Activated T-helper 1 cell treated with anti-CD3 and anti-CD28 coated beads, Interleukin-2, amount 50 U/mL, for 16 hours (primary cell): ENCODE measurements at regions not wholly inside any gene's neighbourhood (a gene's known extent, or its start where the extent isn't known, plus 50 kb on each side); places are given as distances from the start of the nearest gene placed in this dataset.

Source experiments
- DNase-seq, 2 donors: peaks; one replicate each; pipeline ENCODE4 v3.0.0-alpha.2; 2020; ENCODE audit warnings: low read depth in 1 of 2, low spot score in 1 of 2

- no peak for DNase-seq
Observed at GRCh38 chr12:124687917-124688316, 120.5 kb upstream of the NCOR2 start.

- no peak for DNase-seq
Observed at GRCh38 chr12:124687174-124687902, 119.9 kb upstream of the NCOR2 start.

DNA sequence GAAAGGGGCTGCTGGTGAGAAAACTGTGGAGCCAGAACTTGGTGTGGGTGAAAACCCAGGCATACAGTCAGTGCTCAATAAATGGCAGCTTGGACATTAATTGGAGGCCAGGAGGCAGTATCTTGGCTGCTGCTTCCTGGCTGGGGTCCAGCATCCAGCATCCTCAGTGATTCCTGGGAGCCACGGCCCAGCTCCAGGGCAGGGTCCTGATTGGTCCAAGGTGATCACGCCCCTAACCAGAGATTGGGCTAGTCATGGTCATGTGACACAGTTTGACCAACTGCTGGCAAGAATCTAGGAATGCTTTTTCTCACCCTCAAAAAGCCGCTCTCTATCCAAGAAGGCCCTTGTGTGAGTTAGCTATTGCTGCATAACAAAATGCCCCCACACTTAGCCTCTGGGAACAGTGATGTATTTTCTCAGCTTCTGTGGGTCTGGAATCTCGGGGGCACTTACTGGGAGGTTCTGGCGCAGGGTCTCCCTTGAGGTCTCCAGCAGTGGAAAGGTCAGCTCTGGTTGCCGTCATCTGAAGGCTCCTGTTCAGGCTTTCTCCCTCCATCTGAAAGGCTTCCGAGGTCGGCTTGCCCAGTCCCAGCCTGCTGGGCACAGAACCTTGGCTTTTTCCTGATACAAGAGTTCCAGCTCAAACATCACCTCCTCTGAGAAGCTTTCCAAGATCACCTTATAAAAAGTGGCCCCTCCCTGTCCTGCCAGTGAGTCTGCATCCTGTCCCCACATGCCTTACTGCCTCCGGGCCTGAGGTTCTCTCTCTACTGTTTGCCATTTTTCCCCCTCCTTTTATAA lies 119.2 kb upstream of the NCOR2 start:
- no peak for DNase-seq

DNA sequence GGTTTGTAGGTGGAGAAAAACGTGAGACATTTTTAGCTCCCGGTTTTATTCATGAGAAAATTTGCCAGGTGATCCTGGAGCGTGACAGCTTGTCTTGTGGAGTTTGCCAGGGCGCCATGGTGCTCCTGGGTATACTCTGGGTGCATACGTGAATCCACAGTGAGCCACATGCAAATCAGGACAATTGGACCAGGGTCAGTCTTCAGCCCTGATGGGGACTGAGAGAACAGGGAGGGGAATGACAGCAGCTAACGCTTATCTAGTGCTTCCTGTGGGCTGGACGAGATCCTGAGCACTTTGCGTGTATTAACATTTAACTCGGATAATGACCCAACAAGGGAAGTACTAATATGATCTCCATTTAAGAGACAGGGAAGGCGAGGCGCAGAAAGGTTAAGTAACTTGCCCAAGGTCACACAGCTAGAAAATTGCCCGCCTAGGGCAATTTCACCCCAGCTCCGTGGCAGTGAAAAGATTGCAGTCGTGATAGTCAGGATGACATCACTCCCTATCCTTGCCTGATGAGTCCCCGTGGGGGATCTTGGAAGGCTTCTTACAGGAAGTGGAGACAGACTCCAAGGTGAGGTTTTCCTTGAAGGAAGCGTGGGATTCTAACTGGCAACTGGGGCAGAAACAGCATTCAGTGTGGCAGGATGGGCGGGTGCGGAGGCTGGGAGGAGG lies 118.4 kb upstream of the NCOR2 start:
- DNase-seq: no peak

DNA sequence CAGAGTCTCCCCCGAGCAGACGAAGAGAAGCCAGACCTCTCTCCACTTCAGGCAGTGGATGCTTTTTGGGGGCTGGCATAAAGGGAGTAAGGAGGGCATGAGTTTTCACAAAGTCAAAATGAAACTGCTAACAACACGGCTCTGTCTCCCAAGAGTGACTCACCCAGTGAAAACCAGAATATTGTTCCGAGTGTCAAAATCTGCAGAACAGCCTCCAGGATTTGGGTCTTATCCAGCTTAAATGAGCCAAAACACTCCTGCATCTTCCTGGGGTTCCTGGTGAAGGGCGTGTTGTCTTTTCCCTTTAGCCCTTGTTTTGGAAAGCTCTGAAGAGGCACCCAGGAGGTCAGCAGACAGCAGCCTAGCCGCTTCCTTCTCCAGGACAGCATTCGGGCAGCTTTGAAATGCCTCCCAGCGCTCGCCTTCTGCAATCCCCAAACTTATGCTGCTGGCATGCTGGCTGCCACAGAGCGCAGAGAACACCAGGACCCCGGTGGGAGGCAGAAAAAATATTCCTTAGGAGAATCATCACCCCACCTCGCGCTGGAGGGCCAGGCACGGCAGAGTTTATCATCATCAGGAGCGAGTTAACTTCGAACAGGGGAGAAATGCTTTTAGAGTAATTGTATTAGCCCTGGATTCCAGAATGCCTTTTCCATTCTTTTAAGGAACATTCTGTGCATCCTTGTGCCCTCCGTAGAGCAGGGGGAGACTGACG lies 117.7 kb upstream of the NCOR2 start:
- DNase-seq: no peak

DNA sequence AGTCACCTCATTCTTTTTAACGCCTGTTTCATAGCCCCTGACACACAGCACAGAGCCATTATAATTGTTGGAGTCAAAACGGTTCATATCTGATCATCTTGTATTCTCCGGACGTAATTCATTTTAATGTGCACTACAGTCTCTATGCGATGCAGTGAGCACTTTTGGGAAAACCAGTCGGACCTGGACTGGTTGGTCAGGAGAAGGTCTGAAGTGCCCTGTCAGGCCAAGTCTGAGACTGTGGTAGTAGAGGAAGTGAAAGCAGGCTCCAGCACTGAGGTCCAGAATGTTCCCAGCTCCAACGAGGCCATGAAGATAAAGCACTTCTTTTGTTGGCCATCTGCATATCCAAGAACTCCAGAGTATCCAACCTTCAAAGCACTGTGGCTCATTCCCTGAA lies 117.1 kb upstream of the NCOR2 start:
- no peak for DNase-seq

DNA sequence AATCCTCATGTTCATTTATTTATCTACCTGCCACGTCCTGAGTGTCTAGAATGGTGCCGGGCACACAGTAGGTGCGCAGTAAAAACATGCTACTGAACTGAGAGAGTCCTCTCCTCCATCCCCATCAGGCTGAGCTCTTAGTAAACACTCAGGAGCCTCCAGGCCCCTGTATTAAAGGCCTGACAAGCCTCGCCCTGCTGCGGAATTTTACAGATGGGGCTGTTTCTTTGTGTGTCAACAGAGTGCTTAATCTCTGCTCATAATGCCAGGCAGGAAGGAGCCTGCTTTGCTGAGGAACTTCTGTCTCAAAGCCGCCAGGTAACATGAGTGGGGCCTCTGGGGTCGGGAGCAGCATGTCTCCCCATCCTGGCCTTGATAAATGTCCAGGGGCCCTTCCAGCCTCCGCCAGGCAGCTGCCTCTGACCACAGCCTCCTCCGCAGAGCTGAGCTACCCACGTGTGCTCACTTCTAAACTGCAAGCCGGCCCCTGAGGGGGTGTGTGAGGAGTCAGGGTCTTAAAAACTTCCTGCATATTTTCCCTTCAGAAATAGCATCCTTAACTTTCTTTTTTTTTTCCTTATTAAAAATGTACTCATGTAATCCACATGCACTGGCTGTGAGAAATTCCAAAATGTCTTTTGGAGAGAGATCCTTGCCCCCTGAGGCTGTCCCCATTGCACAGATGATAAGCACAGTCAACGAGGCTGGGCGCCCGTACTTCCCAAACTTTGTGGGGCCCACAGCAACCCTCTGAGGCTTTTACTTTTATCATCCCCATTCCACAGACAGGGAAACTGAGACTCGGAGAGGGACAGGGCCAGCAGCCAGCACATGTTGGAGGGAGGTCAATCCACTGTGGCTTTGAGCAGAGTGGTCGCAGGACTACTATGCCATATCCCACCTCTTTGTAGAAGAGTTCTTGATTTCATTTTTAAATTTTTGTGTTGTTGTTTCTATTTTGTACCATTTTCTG lies 116.0 kb upstream of the NCOR2 start:
- no peak for DNase-seq

DNA sequence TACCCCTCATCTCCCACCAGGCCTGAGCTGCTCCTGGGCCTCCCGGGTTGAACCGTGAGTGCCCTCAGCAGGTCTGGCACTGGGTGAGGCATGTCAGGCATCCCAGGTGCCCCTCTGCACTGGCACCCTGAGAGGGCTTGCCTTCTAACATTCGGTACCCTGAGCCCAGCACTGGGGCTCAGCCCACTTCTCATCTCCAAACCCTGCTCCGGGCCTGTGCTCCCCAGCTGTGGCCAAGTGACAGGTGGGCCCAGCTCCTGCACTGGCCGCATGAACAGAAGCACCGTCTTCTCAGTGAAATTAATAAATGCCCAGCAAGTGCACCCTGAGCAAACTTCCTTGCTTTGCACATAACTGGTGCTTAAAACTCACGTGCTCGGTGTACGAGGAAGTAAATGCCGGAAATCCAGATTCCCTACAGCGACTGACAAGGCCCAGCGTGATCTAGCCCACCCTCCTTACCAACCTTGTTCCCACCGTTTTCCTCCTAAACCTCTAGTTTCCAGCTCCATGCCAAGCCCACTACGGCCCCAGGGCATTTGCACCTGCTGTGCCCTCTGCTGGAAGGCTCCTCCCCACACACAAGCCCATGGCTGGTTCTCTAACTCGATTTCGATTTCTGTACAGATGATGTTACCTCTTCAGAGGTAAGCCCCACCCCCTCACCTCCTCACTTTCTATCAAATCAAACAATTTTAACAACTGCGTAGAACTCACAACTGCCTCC lies 115.2 kb upstream of the NCOR2 start:
- DNase-seq: no peak

DNA sequence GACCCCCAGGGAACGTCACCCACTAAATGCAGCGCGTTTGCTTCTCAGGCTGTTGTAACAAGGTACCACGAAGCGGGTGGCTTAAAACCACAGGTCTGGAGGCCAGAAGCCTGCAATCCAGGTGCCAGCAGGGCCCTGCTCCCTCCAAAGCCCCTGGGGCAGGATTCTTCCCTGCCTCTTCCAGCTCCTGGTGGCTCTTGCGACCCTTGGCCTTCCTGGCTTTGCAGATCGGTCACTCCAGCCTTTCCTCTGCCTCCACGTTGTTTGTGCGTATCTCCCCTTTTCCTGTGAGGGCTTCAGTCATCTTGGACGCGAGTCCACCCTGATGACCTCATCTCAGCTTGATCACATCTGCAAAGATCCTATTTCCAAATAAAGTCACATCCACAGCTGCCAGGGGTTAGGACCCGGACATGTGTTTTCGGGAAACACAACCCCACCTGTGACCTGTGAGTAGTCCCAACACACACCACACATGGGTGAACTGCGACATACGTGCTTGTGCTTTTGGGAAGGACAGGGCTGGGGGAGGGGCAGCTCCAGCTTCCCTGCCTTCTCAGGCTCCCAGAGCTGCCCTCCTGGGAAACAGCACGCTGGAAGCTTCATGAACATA lies 114.5 kb upstream of the NCOR2 start:
- DNase-seq: no peak

DNA sequence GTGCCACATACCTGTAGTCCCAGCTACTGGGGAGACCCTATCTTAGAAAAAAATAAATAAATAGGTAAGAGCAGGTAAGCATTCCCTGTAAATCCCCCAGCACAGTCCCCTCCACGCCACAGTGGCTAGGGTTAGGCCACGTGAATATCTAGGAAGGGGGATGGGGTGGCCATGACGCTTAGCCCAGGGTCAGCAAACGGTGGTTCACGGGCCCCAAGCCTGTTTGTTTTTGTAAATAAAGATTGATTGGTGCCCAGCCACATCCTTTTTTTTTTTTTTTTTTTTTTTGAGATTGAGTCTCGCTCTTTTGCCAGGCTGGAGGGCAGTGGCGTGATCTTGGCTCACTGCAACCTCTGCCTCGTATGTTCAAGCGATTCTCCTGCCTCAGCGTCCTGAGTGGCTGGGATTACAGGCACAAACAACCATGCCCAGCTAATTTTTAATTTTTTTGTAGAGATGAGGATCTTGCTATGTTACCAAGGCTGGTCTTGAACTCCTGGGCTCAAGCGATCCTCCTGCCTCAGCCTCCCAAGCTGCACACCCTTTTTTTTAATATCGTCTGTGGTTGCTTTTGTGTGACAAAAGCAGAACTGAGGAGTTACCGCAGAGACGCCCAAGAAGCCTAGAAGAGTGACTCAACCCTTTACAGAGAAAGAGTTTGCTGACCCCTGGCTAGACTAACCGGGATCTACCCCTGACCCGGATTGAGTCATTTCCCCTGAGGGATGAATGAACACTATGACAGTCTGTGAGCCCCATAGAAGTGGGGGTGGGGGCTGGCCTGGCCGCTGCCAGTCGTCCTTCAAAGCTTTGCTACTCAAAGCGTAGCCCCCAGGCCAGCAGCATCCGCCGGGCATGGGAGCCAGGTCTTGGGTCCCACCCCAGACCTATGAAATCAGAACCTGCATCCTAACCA lies 113.7 kb upstream of the NCOR2 start:
- DNase-seq: no peak

DNA sequence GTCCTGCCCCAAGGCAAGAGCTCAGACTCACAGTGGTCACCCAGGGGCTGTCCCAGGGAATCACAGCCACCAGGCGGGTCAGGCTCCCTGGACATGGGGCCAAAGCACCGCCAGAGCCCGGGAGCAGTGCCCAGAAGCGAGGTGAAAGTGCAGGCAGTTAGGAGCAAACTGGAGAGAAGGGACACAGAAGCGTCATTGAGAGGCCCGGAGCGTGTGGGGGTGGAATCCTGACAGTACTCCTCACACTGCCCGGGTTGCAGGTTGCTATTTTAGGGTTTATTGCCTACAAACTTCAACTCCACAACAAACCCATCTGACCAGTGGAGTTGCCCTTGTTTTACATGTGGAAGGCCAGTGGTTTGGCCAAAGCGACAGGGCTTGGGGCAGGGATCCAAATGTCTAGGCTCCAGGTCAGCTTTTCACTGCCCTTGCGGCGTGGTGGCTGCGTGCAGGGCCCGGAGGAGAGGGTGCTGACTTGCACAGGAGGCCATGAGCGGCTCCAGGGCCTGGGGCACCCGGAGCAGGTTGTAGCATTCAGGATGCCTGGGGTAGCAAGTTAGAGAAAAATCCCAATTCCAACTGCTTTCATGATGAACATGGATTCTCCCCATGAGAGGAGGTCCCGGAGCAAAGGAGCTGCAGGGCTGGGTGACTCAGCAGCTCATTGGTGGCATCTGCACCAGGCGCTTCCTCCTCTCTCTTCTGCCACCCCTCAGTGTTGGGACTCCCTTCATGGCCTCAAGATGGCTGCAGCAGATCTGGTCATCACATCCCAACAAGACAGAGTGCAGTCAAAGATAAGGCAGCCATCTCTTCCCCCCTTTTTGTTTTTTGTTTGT lies 112.3 kb upstream of the NCOR2 start:
- no peak for DNase-seq

DNA sequence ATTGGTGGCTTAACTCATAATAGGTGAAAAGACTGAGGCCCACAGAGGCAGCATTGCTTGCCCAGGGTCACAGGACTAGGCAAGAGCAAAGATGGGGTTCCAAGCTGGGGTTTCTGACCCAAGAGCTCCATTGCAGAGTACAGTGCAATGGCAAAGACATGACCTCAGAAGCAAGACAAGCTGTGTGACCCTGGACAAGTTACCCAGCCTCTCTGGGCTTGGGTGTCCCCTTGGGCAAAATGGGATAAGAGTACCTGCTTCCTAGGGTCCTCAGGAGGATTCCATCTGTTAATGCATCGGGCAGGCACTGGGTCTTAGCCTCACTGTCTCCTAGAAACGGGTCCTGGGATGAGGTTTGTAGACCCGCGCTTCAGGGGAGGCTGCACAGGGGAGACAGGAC lies 111.6 kb upstream of the NCOR2 start:
- no peak for DNase-seq

GRCh38 chr12:124678421-124678893 lies 111.0 kb upstream of the NCOR2 start:
- no peak for DNase-seq

DNA sequence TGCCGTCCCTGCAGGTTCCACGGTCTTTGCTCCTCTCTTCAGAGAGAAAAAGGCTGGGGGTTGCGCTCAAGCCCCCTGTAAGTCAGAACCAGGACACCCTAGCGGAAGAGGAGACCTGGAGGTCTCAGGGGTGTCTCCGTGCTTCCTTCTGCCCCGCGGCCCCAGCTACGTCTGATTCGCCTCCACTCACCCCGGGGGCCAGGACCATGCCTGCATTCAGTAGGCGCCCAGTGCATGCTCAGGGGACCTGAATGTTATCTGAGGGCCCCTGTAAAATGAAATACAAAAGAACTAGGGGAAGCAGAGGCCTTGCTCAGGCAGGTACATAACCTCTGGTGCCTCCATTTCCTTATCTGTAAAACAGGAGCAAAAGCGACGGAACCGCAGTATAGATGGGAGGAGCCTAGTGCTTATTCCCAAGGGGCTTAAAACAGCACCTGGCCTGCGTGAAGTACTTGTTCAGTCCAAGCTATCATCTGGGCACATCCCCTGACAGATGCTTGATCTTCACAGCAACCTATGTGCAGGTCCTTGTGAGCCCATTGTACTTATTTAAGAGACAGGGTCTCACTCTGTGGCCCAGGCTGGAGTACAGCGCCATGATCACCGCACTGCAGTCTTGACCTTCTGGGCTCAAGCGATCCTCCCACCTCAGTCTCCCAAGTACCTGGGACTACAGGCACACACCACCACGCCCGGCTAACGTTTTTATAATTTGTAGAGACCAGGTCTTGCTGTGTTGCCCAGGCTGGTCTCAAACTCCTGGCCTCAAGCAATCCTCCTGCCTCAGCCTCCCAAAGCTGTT lies 110.3 kb upstream of the NCOR2 start:
- DNase-seq: no peak

DNA sequence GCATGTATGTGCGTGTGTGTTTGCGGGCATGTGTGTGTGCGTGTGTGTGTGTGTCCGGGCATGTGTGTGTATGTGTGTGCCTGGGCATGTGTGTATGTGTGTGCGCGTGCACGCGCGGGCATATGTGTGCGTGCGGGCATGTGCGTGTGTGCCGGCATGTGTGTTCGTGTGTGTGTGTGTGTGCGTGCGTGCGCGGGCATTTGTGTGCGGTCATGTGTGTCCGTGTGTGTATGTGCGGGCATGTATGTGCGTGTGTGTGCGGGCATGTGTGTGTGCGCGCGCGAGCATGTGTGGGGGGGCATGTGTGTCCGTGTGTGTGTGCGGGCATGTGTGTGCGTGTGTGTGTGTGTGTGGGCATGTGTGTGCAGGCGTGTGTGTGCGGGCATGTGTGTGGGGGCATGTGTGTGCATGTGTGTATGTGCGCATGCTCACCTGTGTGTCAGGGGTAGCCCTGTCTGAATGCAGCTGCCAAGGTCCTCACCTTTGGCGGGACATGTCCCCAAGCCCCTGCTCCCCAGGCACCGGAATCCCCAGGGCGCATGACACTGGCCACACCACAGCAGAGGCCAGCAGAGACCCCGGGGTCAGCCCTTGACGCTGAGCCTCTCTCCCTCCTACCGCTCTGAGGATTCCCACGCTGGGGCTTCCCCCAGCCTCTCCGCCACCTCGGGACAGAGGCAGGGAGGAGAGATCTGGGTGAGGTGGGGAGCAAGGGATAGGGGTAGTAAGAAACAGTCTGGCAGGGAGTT lies 109.5 kb upstream of the NCOR2 start:
- no peak for DNase-seq
